ENCODE measurements at regions not wholly inside any gene's neighbourhood (a gene's known extent, or its start where the extent isn't known, plus 50 kb on each side); places are given as distances from the start of the nearest gene placed in this dataset.
A peak's percentile ranks its signal among the peaks of the same experiment; 100 is the strongest.

DNA sequence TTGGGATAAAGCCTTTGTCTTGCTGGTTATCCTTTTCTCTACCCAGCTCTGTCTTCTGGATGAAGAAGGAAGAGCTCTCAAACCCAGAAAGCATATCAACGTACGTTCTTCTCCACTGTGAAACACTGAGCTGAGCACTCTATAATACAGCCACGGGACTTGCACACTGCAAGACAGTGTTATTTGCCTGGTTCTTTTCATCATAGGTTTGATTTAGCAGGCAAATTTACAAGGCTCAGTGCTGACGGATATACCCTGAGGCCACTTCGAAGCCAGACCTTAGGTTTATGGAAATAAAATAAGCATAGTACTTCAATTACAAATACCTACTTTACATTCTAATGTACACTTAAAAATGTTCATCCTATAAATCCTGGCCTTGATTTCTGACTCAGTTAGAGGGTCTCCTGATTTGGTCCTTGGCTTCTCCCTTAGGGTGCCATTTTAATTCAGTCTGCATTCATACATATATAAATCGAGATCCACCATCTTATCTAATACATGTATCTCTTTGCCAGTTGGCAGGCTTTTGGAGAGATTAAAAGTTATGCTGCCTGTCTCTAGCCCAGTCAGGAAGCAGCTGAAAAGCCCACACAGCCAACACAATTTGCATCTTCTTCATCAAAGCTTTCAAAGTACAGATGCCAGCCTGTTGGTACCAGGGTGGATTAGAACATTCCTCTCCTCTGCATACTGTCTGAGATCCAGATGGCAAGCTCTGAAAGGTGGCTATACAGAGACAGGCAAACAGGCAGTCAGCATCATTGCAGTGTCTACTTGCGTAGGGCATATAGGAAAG is 194.4 kb downstream of the DEPDC1B start:
- no peak overlapping the region; the same call in 1 of the 2 replicates for H3K27ac ChIP-seq
- TF ChIP-seq, protein P1, sequence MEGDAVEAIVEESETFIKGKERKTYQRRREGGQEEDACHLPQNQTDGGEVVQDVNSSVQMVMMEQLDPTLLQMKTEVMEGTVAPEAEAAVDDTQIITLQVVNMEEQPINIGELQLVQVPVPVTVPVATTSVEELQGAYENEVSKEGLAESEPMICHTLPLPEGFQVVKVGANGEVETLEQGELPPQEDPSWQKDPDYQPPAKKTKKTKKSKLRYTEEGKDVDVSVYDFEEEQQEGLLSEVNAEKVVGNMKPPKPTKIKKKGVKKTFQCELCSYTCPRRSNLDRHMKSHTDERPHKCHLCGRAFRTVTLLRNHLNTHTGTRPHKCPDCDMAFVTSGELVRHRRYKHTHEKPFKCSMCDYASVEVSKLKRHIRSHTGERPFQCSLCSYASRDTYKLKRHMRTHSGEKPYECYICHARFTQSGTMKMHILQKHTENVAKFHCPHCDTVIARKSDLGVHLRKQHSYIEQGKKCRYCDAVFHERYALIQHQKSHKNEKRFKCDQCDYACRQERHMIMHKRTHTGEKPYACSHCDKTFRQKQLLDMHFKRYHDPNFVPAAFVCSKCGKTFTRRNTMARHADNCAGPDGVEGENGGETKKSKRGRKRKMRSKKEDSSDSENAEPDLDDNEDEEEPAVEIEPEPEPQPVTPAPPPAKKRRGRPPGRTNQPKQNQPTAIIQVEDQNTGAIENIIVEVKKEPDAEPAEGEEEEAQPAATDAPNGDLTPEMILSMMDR (conservative IDR thresholded peaks at IDR 0.05): no peak

DNA sequence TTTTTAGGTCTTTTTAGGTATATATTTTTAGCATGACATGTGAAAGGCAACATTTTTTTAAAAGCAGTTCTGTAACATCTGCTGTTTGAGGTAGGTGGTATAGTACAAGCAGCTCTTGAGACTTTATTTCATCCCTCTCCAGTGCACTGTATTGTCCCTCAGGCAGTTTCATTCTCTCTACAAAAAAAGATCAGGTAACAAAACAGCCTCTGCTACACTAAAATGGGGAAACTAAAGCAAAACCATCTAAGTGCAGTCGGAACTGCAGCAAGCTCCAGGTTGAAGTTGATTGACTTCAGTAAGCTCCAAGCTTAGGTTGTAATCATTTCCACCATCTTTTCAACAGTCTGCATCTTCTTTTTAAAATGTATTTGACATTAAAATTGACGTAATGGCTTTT is 195.6 kb downstream of the DEPDC1B start:
- TF ChIP-seq, protein P1 (conservative IDR thresholded peaks at IDR 0.05): no peak
- H3K27ac ChIP-seq: peak overlapping the region; percentile 26

DNA sequence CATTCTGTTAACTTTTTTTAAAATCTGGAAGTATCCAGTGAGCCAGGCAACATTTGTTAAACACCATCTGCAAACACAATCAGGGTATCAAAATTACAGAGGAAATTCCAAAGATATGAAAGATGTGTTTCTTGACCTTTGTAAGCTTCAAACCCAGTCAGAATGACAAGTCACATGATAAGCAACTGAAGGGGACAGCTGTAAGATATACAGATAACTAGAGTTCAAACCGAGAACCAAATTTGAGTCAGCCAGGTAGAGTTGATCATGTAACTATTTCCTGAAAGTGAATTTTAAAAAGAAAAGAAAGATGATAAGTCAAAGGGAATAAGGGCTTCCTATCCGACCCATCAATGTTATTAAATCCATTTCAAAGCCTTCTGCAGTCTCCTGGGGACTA is 196.2 kb downstream of the DEPDC1B start:
- TF ChIP-seq, protein P1 (conservative IDR thresholded peaks at IDR 0.05): no peak
- peak overlapping the region; percentile 26 for H3K27ac ChIP-seq

DNA sequence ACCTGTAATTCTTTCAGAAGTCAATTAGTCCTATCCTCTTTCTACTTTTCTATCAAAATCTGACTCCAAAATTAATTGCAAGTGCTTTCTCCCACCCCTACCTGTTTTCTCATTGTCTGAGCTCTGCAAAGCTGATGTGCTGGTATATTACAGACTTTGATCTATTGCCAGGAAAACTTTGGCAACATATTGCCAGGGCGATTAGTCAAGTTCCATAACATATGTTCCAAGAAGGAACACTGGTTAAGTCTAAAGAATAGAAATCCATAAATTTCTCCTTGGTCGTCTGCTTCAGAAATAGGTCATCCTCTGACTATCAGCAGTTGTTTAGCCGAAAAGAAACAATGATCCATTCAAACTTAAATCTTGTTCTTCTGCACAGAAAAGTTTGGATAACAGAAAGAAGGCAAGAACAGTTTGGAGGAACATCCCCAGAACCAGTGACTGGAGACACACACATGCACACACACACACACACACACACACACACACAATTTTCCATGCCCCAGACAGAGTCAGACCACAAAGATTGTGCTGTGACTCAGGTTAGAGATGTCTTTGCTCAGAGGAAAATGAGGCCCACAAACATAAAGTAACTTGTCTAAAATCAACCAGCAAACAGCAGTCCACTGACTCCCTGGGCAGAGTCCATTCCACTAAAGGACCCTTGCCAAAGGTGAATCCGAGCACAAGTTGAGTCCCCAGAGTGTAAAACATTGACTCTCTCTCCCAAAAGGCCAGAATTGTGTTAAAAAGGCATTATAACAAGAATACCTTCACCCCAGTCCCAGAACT is 202.1 kb downstream of the DEPDC1B start:
- H3K27ac ChIP-seq: no peak overlapping the region
- TF ChIP-seq, protein P1 (conservative IDR thresholded peaks at IDR 0.05): no peak

DNA sequence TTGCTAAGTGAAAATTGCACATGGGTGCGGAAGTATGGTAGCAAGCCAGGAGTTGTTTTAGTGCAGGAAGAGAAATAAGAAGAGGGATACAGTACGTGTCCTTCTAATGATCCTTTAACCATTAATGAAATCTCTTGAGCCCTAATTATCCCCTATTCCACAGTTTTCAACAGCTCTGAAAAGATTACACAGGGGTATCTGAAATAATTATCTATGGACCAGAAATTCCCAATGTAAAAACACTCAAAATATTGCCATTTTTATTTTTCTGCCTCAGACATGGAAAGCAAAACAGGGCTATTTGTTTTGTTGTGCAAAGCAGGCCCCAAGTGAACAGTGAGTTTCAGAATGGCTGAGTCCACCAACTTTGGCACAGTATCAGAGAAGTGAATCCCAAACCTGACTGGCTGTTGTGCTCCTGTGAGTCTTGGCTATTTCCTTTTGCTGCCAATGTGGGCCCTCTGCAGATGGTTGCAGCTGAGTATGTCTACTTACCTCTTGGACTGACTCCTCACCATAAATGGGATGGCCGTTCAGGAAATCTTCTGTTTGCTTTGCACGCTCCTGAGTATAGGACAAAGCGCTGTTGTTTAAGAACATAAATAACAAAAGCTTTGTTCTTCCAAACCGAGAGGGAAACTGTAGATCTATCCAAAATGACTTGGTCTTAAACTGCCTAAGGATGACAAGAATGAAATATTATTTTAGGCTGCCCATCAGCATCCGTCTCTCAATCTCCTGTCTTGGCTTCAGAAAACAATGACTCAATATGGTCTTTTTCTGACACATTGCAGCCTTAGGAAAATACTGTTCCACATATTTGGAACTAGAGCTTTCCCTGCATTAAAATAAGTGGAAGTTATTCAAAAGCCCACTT is 204.1 kb downstream of the DEPDC1B start:
- H3K27ac ChIP-seq: peak overlapping the region; percentile 41
- TF ChIP-seq, protein P1 (conservative IDR thresholded peaks at IDR 0.05): no peak

DNA sequence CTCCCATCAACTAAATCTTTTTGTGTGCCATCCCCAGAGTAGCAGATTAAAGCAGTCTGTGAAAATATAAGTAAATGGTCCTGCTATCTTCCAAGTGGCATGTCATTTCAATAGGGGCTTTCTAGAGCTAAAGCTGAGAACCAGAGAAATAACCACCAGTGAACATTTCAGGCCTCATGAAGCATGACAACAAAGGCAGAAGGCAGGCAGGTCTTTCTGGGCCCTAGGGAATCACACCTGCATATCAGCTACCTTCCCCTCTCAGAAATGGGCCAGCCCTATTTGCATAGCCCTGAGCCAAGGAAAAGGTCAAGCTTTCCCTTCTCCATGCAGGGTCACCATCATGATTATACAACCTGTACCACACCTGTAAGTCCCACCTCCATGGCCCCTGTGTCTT is 205.3 kb downstream of the DEPDC1B start:
- no peak overlapping the region for H3K27ac ChIP-seq
- TF ChIP-seq, protein P1 (conservative IDR thresholded peaks at IDR 0.05): no peak

DNA sequence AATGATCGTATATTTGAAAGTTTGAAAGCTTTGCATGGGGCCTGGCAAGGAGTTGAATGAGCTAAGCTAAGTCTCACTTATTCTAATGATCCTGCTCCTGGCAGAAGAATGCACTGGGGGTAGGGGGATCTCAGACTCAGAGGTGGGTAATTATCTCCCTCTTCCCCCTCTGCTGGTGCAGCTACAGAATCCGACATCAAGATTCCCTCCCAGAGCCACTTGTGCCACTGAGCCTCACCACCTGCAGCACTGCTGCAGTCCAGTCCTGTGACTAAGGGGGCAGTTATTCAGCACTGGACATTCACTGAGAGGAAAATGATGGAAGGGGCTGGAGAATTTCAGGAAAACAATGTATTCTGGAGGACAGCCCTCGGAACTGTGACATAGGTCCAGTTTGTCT is 205.8 kb downstream of the DEPDC1B start:
- TF ChIP-seq, protein P1 (conservative IDR thresholded peaks at IDR 0.05): no peak
- H3K27ac ChIP-seq: no peak overlapping the region

Data from VCaP (cell line).